Kidney epithelial cell (primary cell): ENCODE measurements at regions not wholly inside any gene's neighbourhood (a gene's known extent, or its start where the extent isn't known, plus 50 kb on each side); places are given as distances from the start of the nearest gene placed in this dataset.
"Not testable (repeated sequence)": the region's sequence is repeated elsewhere in the genome, so short reads cannot be mapped to it uniquely, and the experiment has no call there.

Source experiments
- DNase-seq: peaks from one replicate; pipeline ENCODE4 v3.0.0-alpha.2; 2010; ENCODE audit warnings: low read depth
- H3K27me3 ChIP-seq: 2 replicates; pipeline ENCODE4 v1.6.0; 2011; ENCODE audit warnings: low read length; ENCODE audit not compliant: control insufficient read depth, insufficient read depth
- H3K36me3 ChIP-seq: 2 replicates; pipeline ENCODE4 v1.5.1; 2011; ENCODE audit warnings: low read length; ENCODE audit not compliant: control insufficient read depth, insufficient read depth
- H3K4me3 ChIP-seq: 2 replicates; pipeline ENCODE4 v1.5.1; 2011; ENCODE audit warnings: low read depth, mild to moderate bottlenecking, control low read depth, low read length
- CTCF ChIP-seq: IDR thresholded peaks from 2 replicates; pipeline ENCODE4 v1.5.1; 2011; ENCODE audit warnings: mild to moderate bottlenecking, moderate library complexity, low read length, control low read depth, inconsistent platforms; ENCODE audit not compliant: insufficient read depth, poor library complexity, severe bottlenecking

GRCh38 chr11:38751421-38751820 lies 2153.4 kb upstream of the RAG2 start:
- no peak for DNase-seq
- TF ChIP-seq CTCF = no peak
- Histone ChIP-seq H3K27me3 (no peaks in the 10 kb centered on the region), H3K4me3 (no peak overlapping the region), H3K36me3 (no peaks in the 10 kb centered on the region)

GRCh38 chr11:38746516-38746915 lies 2148.5 kb upstream of the RAG2 start:
- H3K36me3 ChIP-seq = not testable (repeated sequence)

GRCh38 chr11:38723361-38723760 lies 2125.3 kb upstream of the RAG2 start:
- no peak for DNase-seq
- H3K27me3 ChIP-seq = no peaks in the 10 kb centered on the region
- H3K4me3 ChIP-seq = no peak overlapping the region
- TF ChIP-seq CTCF = no peak
- no peaks in the 10 kb centered on the region for H3K36me3 ChIP-seq

More at GRCh38 chr11:38746516-38746915, 2148.5 kb upstream of the RAG2 start:
- H3K4me3 ChIP-seq, DNase-seq, H3K27me3 ChIP-seq: not testable (repeated sequence)

GRCh38 chr11:38721586-38722315 lies 2123.7 kb upstream of the RAG2 start:
- Histone ChIP-seq H3K4me3 (no peak overlapping the region), H3K36me3 (no peaks in the 10 kb centered on the region), H3K27me3 (no peaks in the 10 kb centered on the region)
- DNase-seq = no peak
- TF ChIP-seq CTCF = no peak

- TF ChIP-seq CTCF = no peak
- Histone ChIP-seq H3K36me3 (no peaks in the 10 kb centered on the region), H3K4me3 (no peak overlapping the region), H3K27me3 (no peaks in the 10 kb centered on the region)
- DNase-seq = no peak
Measured at GRCh38 chr11:38718659-38719058, 2120.6 kb upstream of the RAG2 start.

- Histone ChIP-seq H3K36me3 (no peaks in the 10 kb centered on the region), H3K4me3 (no peak overlapping the region), H3K27me3 (no peaks in the 10 kb centered on the region)
- TF ChIP-seq CTCF = no peak
- DNase-seq = no peak
Measured at GRCh38 chr11:38718049-38718448, 2120.0 kb upstream of the RAG2 start.
